Activated T-helper 17 cell treated with anti-CD3 and anti-CD28 coated beads, Interleukin-2, amount 50 U/mL, for 72 hours (primary cell): ENCODE measurements at regions not wholly inside any gene's neighbourhood (a gene's known extent, or its start where the extent isn't known, plus 50 kb on each side); places are given as distances from the start of the nearest gene placed in this dataset.

ENCODE experiments used
- ATAC-seq: fragments of 150-1000 bp; cut with Tn5 transposase; replicated peaks from 2 replicates; pipeline ENCODE4 v1.10.0; 2021; ENCODE audit warnings: mild to moderate bottlenecking, moderate library complexity
- H3K27ac Mint-ChIP-seq: one replicate; pipeline ENCODE4 v1.8.0; 2022; ENCODE audit warnings: mixed read lengths
- H3K27me3 Mint-ChIP-seq: one replicate; pipeline ENCODE4 v1.8.0; 2022; ENCODE audit warnings: mixed read lengths
- H3K36me3 Mint-ChIP-seq: one replicate; pipeline ENCODE4 v1.8.0; 2022; ENCODE audit warnings: low read depth, mild to moderate bottlenecking, mixed read lengths
- H3K4me1 Mint-ChIP-seq: one replicate; pipeline ENCODE4 v1.8.0; 2022; ENCODE audit warnings: mixed read lengths
- H3K4me3 Mint-ChIP-seq: one replicate; pipeline ENCODE4 v1.8.0; 2022; ENCODE audit warnings: mild to moderate bottlenecking, mixed read lengths
- H3K9me3 Mint-ChIP-seq: one replicate; pipeline ENCODE4 v1.8.0; 2022; ENCODE audit warnings: mixed read lengths

DNA sequence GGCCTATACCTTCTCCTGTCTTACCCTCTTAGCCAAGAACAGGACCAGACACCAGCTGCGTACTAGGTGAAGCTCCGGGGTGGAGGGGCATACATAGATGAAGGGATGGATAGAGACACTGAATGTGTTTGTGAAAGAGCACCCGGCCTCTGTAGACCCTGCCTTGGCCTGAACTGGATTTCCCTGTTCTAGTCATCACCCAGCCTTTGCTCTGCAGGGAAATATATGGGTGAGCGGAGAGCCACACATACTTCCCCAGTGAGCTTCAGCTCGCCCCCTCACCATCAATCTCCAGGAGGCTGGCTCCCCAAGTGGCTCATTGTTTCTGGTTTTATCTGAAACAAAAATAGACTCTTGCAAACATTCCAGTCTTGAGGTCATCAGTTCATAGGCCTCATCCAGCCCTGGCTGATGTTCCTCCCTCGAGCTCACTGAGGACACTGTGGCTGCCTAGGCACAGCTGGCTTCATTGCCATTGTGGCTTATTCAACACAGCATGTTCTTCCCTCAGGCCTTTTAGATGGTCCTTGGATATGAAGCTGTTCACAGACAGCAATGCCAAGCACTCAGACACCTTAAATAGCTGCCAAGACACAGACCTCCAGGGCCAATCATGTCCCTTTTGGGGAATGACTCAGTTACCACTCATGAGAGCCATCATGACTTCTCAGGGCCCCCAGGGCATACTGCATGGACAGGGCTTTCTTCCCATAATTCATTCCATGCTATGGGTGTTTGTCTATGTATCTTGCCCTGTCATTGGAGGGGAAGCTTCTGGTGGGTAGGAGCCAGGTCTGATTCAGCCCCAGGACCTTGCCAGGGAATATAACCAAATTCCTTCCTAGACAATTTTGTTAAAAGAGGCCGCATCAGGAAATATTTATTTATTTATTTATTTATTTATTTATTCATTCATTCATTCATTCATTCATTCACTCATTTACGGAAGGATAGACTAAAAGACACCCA is 82.4 kb downstream of the TTC32 start:
- Mint-ChIP-seq H3K27ac (no peak overlapping the region), H3K27me3 (peaks cover 19% of the 10 kb centered on the region), H3K4me1 (peaks cover 7% of the 10 kb centered on the region), H3K4me3 (no peak overlapping the region), H3K9me3 (no peaks in the 10 kb centered on the region), H3K36me3 (no peaks in the 10 kb centered on the region)
- ATAC-seq: no peak

DNA sequence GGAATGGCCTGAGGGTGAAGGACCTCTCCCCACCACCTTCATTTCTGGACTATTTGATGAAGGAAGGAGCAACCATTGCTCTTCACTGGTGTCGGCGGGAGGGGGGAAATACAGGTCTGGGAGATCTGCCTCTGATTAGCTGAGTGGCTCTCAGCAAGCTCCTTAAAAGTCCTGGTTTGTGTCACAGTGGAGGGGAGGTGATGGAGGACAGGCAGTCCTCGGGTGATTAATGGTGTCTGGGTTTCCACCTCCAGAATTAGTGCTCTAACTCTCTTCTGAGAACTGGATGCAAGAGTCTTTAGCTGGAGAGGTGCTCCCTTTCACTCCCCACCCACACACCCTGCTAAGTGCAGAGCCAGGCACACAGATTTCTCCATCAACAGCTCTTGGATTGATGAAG is 83.2 kb downstream of the TTC32 start:
- Mint-ChIP-seq H3K4me3 (no peak overlapping the region), H3K27me3 (peaks cover 12% of the 10 kb centered on the region), H3K4me1 (peaks cover 7% of the 10 kb centered on the region), H3K27ac (no peak overlapping the region), H3K9me3 (no peaks in the 10 kb centered on the region), H3K36me3 (no peaks in the 10 kb centered on the region)
- ATAC-seq: no peak

DNA sequence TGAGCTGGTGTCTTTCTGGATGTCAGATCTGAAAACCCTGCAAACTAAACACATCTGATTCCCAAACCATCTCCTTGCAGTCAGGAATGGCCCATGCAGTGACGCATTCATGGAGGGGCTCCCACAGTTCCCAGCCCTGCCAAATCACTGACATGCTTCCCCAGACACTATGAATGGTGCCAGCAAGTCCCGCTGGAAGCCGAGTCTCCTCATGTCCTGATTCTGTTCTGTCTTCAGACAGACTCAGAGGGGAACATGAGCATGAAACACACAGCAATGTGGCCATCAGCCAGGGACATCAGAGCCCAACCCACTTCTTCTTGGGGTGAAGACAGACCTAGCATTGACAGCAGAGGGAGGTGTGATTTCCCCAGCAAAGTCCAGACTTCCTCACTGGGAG is 83.7 kb downstream of the TTC32 start:
- no peak for ATAC-seq
- Mint-ChIP-seq H3K4me1 (peaks cover 7% of the 10 kb centered on the region), H3K4me3 (no peak overlapping the region)

DNA sequence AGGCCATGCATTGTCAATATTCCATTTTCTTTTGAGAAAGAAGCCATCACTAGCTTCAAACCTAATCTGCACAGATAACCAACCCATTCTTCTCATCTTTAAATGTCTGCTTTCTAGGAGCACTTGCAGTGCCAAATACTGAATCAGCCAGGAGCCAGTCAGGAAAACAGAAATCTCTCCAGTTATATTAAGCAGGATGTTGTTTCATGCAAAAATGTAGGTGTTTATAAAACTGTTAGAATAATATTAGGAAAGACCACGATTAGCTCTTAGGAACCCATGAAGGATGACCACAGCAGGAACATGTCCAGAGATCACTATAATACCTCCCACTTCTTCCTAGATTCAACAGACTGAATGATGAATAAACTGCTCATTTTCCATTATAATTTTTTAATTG is 86.0 kb downstream of the TTC32 start:
- Mint-ChIP-seq H3K9me3 (no peaks in the 10 kb centered on the region), H3K4me1 (peaks cover 7% of the 10 kb centered on the region), H3K27ac (no peak overlapping the region)

More for the DNA sequence above, 83.7 kb downstream of the TTC32 start:
- Mint-ChIP-seq H3K9me3 (no peaks in the 10 kb centered on the region), H3K27ac (no peak overlapping the region), H3K27me3 (peaks cover 12% of the 10 kb centered on the region), H3K36me3 (no peaks in the 10 kb centered on the region)

DNA sequence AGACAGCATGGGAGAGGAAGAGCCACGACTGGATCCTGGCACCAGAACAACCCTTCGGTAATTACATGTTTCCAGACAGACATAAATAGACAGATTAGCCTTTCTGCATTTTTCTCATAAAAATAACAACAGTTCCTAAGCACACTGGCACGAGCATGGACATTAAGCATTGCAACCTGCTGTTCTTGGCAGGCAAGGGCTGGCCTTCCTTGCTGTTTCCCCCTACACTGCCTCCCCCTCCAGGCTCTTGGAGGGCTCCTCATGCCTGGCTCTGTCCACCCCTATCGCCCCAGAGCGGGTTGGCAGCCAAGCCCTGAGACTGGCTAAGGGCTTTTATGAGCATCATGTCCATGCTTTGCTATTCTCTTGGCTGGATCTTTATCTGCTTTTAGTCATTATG is 89.6 kb downstream of the TTC32 start:
- Mint-ChIP-seq H3K27me3 (peaks cover 13% of the 10 kb centered on the region), H3K36me3 (no peaks in the 10 kb centered on the region), H3K4me1 (peaks cover 7% of the 10 kb centered on the region), H3K27ac (no peak overlapping the region), H3K4me3 (no peak overlapping the region), H3K9me3 (no peaks in the 10 kb centered on the region)
- no peak for ATAC-seq

More for the DNA sequence above, 86.0 kb downstream of the TTC32 start:
- H3K36me3 Mint-ChIP-seq: no peaks in the 10 kb centered on the region
- ATAC-seq: no peak
- peaks cover 13% of the 10 kb centered on the region for H3K27me3 Mint-ChIP-seq
- no peak overlapping the region for H3K4me3 Mint-ChIP-seq

DNA sequence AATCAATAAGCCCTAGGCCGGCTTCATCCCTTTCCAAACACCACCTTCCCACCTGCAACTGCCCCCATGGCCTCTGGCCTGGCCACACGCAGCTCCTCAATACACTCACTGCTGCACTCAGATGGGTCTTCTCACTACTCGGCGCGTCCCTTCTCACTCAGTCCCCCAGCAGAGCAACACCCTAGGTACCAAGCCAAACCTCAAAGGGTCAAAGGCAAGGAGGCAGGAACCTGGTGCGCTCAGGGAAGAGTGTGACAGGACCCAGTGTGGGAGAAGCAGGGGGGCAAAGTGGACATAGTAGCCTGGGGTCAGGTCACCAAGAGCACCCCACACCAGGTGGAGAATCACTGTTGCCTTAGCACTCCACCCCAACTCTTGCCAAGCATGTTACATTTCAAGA is 90.6 kb downstream of the TTC32 start:
- no peak overlapping the region for H3K4me3 Mint-ChIP-seq
- H3K27me3 Mint-ChIP-seq: peaks cover 13% of the 10 kb centered on the region
- H3K9me3 Mint-ChIP-seq: no peaks in the 10 kb centered on the region
- peaks cover 7% of the 10 kb centered on the region for H3K4me1 Mint-ChIP-seq
- no peak for ATAC-seq
- no peaks in the 10 kb centered on the region for H3K36me3 Mint-ChIP-seq
- H3K27ac Mint-ChIP-seq: no peak overlapping the region

DNA sequence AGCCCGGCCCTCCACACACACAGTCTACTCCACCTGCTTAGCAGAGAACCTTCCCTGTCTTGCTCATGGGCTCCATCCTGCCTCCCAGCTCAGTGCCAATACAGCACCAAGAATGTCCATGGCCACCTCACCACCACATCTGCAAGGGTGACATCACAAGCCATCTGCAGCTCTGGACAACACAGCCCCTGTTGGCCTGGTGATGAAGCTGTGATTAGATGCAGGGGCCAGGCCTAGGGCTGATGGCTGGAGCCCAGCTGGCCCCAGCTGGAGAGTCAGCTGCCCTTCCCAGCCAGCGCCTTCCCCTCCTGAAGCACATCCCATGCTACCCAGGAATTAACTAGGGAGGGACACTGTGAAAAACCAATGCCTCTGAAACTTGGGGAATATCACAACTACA is 91.1 kb downstream of the TTC32 start:
- Mint-ChIP-seq H3K36me3 (no peaks in the 10 kb centered on the region), H3K27ac (no peak overlapping the region), H3K9me3 (no peaks in the 10 kb centered on the region), H3K4me3 (no peak overlapping the region), H3K4me1 (peaks cover 7% of the 10 kb centered on the region), H3K27me3 (peaks cover 13% of the 10 kb centered on the region)
- ATAC-seq: no peak

DNA sequence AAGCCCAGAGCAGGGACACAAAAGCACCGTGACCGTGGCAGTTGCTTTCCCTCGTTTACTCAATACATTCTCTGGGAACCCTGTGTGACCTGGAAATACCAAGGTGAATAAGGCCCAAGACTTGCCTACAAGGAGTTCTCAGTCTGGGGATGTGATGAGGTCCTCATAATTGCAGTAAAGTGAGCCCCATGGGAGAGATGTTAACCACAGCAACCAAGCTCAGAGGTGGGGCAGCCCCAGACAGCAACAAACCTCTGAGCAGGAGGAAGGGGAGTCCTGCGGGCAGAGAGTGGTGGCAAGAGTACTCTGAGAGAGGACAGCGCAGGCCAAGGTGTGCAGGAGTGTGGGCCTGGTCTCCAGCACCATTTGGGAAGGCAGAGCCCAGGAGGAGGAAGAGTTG is 91.6 kb downstream of the TTC32 start:
- peaks cover 17% of the 10 kb centered on the region for H3K27me3 Mint-ChIP-seq
- H3K36me3 Mint-ChIP-seq: no peaks in the 10 kb centered on the region
- no peak overlapping the region for H3K27ac Mint-ChIP-seq
- ATAC-seq: no peak
- no peaks in the 10 kb centered on the region for H3K9me3 Mint-ChIP-seq
- peaks cover 7% of the 10 kb centered on the region for H3K4me1 Mint-ChIP-seq
- H3K4me3 Mint-ChIP-seq: no peak overlapping the region

DNA sequence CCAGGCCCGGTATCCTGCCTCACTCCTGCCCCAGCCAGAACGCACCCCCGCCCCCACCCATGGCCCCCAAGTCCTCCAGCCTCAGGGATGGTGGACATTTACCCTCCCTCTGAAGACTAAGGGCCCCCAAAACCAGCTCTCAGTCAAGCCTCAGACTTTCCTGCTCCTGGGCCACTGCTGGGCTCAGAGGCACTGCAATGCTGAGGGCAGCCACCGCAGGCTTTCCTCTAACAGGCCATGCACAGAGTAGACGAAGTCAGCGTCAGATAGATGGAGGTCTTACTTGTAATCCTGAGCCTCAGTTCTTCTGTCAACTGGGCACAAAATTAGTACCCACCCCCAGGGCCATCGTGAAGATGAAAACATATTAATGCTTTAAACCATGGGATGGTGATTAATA is 92.6 kb downstream of the TTC32 start:
- H3K27me3 Mint-ChIP-seq: peaks cover 10% of the 10 kb centered on the region
- no peak overlapping the region for H3K4me3 Mint-ChIP-seq
- no peak for ATAC-seq
- H3K4me1 Mint-ChIP-seq: no peaks in the 10 kb centered on the region
- no peaks in the 10 kb centered on the region for H3K9me3 Mint-ChIP-seq
- H3K27ac Mint-ChIP-seq: no peak overlapping the region
- H3K36me3 Mint-ChIP-seq: no peaks in the 10 kb centered on the region

DNA sequence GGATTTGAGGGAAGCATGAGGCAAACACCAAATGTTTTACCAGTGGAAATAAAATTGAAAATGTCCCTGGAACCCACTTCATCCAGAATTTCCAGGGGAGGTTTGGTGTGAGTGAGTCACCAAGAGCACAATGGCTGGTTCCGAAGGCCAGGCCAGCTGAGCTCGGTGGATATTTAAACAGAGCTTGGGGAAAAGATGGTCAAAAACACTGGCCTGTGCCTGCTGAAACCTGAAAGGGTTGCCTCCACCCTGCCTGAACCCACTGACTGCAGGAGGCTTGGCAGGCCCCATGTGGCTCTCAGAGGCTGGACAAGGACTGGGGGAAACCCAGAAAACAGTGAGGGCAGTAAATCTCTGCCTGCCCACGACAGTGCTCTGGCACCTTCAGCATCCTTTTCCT is 93.9 kb downstream of the TTC32 start:
- H3K4me3 Mint-ChIP-seq: no peak overlapping the region
- H3K27ac Mint-ChIP-seq: no peak overlapping the region
- ATAC-seq: no peak
- H3K9me3 Mint-ChIP-seq: no peaks in the 10 kb centered on the region
- no peaks in the 10 kb centered on the region for H3K36me3 Mint-ChIP-seq
- H3K27me3 Mint-ChIP-seq: peaks cover 15% of the 10 kb centered on the region
- no peaks in the 10 kb centered on the region for H3K4me1 Mint-ChIP-seq

DNA sequence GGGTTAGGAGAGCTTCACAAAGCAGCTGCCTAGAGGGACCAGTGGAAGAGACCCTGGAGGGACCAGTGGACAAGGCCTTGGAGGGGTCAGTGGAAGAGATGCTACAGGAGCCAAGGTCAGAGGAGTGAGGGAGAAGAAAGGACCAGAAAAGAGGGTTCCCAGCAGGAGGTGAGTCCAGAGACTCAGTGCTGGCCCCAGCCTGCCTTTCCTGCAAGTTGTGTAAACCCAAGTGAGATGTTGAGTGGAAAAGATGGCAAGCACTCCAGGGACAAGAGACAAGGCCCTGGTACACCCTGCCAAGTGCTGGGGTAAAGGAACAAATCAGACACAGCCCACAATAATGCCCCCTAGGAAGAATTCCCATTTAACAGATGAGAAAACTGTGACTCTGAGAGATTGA is 94.4 kb downstream of the TTC32 start:
- Mint-ChIP-seq H3K36me3 (no peaks in the 10 kb centered on the region), H3K4me3 (no peak overlapping the region), H3K27me3 (peaks cover 11% of the 10 kb centered on the region), H3K4me1 (no peaks in the 10 kb centered on the region), H3K9me3 (no peaks in the 10 kb centered on the region), H3K27ac (no peak overlapping the region)
- ATAC-seq: no peak

DNA sequence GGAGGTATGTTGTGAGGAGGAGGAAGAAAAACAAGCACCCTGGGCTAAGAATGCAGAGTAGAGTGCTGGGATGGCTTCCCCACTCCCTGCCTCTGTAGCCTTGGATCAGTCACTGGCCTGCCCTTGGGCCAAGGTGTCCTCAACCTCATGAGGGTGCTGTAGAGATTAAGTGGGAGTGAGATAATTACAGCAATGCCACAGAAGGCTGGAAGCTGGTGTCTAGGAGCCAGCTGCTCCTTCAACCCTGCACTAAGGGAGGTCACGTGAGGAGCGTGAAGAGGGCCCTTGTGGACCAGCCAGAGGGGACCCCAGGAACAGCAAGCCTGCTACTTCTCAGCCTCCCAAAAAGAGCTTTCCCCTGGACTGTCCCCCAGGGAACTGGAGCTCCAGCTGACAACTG is 95.2 kb downstream of the TTC32 start:
- H3K27ac Mint-ChIP-seq: no peak overlapping the region
- H3K4me1 Mint-ChIP-seq: no peaks in the 10 kb centered on the region
- H3K27me3 Mint-ChIP-seq: peaks cover 11% of the 10 kb centered on the region
- no peak overlapping the region for H3K4me3 Mint-ChIP-seq
- no peaks in the 10 kb centered on the region for H3K9me3 Mint-ChIP-seq
- no peaks in the 10 kb centered on the region for H3K36me3 Mint-ChIP-seq
- no peak for ATAC-seq

DNA sequence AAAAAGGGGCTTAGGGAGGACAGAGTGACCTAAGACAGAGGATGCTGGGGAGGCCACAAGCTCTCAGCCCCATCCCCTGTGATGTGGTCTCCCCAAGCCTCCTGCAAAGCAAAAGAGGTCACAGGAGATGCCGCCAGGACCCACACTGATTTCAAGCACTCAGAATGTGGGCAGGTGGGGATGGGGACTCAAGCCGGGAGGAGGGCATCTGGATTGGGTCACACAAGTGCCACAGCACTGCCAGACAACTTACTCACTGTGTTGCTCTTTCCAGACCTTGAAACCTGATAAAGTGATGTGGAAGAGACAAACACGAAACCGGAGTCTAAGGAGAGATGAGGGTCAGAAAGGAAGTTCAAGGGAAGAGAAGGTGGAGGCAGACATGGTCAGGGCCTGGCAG is 95.7 kb downstream of the TTC32 start:
- H3K27ac Mint-ChIP-seq: no peak overlapping the region
- no peaks in the 10 kb centered on the region for H3K9me3 Mint-ChIP-seq
- no peaks in the 10 kb centered on the region for H3K4me1 Mint-ChIP-seq
- peaks cover 12% of the 10 kb centered on the region for H3K27me3 Mint-ChIP-seq
- ATAC-seq: no peak
- no peaks in the 10 kb centered on the region for H3K36me3 Mint-ChIP-seq
- H3K4me3 Mint-ChIP-seq: no peak overlapping the region

DNA sequence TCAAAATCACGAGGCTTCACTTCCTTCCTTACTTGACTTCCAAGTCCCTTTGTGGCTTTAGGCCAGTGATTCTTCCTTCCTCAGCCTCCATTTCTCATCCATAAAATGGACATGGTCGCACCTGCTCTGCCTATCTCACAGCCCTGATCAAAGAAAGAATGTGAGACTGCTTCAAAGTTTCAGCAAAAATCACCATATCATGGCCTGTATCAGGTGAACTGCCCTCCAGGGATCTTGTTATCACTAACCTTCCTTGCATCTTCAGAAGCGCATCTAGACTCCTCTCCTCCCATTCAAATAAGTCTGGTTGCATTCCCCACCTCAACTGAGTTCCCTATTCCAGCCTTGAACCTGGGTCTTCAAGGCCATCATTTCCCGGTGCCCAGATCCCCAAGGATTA is 96.5 kb downstream of the TTC32 start:
- H3K4me3 Mint-ChIP-seq: no peak overlapping the region
- H3K9me3 Mint-ChIP-seq: no peaks in the 10 kb centered on the region
- no peaks in the 10 kb centered on the region for H3K36me3 Mint-ChIP-seq
- peaks cover 14% of the 10 kb centered on the region for H3K27me3 Mint-ChIP-seq
- no peak overlapping the region for H3K27ac Mint-ChIP-seq
- ATAC-seq: no peak
- no peaks in the 10 kb centered on the region for H3K4me1 Mint-ChIP-seq

DNA sequence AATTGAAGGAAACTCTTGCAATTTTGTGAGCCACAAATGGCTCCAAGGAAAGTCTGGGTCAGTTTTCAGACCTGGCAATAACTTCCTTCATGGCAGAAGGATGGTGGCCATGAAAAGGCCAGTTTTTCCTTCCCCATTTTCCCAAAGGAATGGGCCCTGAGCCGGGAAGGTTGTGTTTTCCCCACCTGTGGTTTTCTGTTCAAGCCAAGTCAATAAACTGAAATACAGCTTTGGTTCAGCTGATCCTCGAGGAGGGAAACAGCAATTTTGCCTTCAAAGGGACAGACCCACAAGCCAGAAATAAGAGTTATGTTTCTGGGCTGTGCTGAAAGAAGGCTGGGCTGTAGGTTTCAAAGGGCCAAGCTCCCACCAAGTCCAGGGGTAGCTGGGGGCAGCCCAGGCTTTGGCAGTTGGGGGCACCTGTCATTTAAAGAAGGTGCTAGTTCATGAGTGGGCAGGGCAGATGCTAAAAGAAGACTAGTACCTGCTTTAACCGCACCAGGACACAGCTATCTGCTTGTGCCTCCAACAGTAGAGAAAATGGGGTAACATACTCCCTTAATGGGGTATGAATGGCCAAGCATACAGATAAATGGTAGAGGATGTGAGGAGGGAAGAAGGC is 97.0 kb downstream of the TTC32 start:
- no peak overlapping the region for H3K4me3 Mint-ChIP-seq
- no peaks in the 10 kb centered on the region for H3K36me3 Mint-ChIP-seq
- no peak for ATAC-seq
- H3K27me3 Mint-ChIP-seq: peaks cover 14% of the 10 kb centered on the region
- H3K27ac Mint-ChIP-seq: no peak overlapping the region
- H3K4me1 Mint-ChIP-seq: no peaks in the 10 kb centered on the region
- no peaks in the 10 kb centered on the region for H3K9me3 Mint-ChIP-seq
